H1 (cell line): ENCODE measurements at regions not wholly inside any gene's neighbourhood (a gene's known extent, or its start where the extent isn't known, plus 50 kb on each side); places are given as distances from the start of the nearest gene placed in this dataset.

Experiments
- CTCF ChIA-PET: fragments of 300-600 bp; sonication (Branson Sonifier 250); formaldehyde crosslinking; loops from one replicate; lab custom pipeline; 2021; ENCODE audit not compliant: partially characterized antibody; lab: Charles Lee
- POLR2A ChIA-PET: fragments of 300-600 bp; sonication (Branson Sonifier 250); formaldehyde crosslinking; loops from one replicate; lab custom pipeline; 2021; ENCODE audit warnings: inconsistent platforms; ENCODE audit not compliant: partially characterized antibody; lab: Charles Lee
- DNase-seq, 2 experiments: peaks; one replicate each; pipeline versions ENCODE4 v3.0.0 to v3.0.0-alpha.2; 2010 to 2022; ENCODE audit warnings: low spot score in 2 of 2, low read depth in 1 of 2, mixed read lengths in 1 of 2
- FAIRE-seq: peaks from 2 replicates; lab custom pipeline; 2011; peaks lifted over from hg19 to GRCh38; lab: Jason Lieb, UNC
- H2AFZ ChIP-seq: 2 replicates; pipeline ENCODE4 v1.8.1; 2012; ENCODE audit warnings: low read length, inconsistent platforms
- H2AK5ac ChIP-seq: 2 replicates; pipeline ENCODE4 v1.6.1; 2013; ENCODE audit warnings: low read depth, low read length
- H2BK120ac ChIP-seq: replicated peaks from 2 replicates; pipeline ENCODE3; 2013; ENCODE audit warnings: low read depth, low read length, inconsistent platforms
- H2BK12ac ChIP-seq: 2 replicates; pipeline ENCODE4 v1.6.1; 2013; ENCODE audit warnings: low read depth, low read length
- H2BK15ac ChIP-seq: 2 replicates; pipeline ENCODE4 v1.6.1; 2013; ENCODE audit warnings: low read length
- H2BK20ac ChIP-seq: 2 replicates; pipeline ENCODE4 v1.6.1; 2013; ENCODE audit warnings: low read length
- H2BK5ac ChIP-seq: 2 replicates; pipeline ENCODE4 v1.6.1; 2013; ENCODE audit warnings: low read depth, low read length
- H3K14ac ChIP-seq: 2 replicates; pipeline ENCODE4 v1.6.1; 2013; ENCODE audit warnings: inconsistent platforms; ENCODE audit not compliant: insufficient read length
- H3K18ac ChIP-seq: 2 replicates; pipeline ENCODE4 v1.6.1; 2013; ENCODE audit warnings: low read length; ENCODE audit errors: extremely low read depth
- H3K23ac ChIP-seq: 2 replicates; pipeline ENCODE4 v1.6.1; 2013; ENCODE audit warnings: inconsistent platforms; ENCODE audit not compliant: insufficient read length
- H3K23me2 ChIP-seq: 2 replicates; pipeline ENCODE4 v1.6.1; 2013; ENCODE audit warnings: low read depth, low read length
- H3K27ac ChIP-seq: 2 replicates; pipeline ENCODE4 v1.6.1; 2011; ENCODE audit warnings: low read depth, low read length, inconsistent platforms
- H3K27me3 ChIP-seq, 4 experiments: replicated peaks in 1 of 4; 1 replicate in 1 of 4; 2 replicates in 3 of 4; pipeline versions ENCODE4 v1.6.1 to v1.8.1; 2011 to 2013; ENCODE audit warnings: low read length in 3 of 4, mild to moderate bottlenecking in 3 of 4, inconsistent platforms in 2 of 4, mixed read lengths in 2 of 4, moderate library complexity in 1 of 4; ENCODE audit not compliant: control insufficient read depth in 3 of 4, insufficient read depth in 3 of 4; ENCODE audit errors: extremely low read depth in 1 of 4
- H3K36me3 ChIP-seq, 4 experiments: 2 replicates each; pipeline versions ENCODE4 v1.6.1 to v1.8.1; 2011 to 2013; ENCODE audit warnings: mild to moderate bottlenecking in 4 of 4, low read length in 3 of 4, moderate library complexity in 2 of 4, control low read depth in 1 of 4, inconsistent platforms in 1 of 4; ENCODE audit not compliant: insufficient read depth in 4 of 4, control insufficient read depth in 2 of 4
- H3K4ac ChIP-seq: replicated peaks from 2 replicates; pipeline ENCODE3; 2013; ENCODE audit warnings: low read length, low read depth, mixed read lengths, inconsistent platforms; ENCODE audit not compliant: insufficient read length
- H3K4me1 ChIP-seq, 4 experiments: replicated peaks in 1 of 4; 1 replicate in 1 of 4; 2 replicates in 3 of 4; pipeline versions ENCODE4 v1.6.1 to v1.8.1; 2011 to 2013; ENCODE audit warnings: low read length in 3 of 4, inconsistent platforms in 2 of 4, mixed read lengths in 1 of 4; ENCODE audit not compliant: insufficient read depth in 4 of 4, control insufficient read depth in 3 of 4
- H3K4me2 ChIP-seq, 2 experiments: 2 replicates each; pipeline versions ENCODE4 v1.6.1 to v1.8.1; 2011 to 2013; ENCODE audit warnings: low read depth in 2 of 2, low read length in 2 of 2, control low read depth in 1 of 2, inconsistent platforms in 1 of 2, mild to moderate bottlenecking in 1 of 2; ENCODE audit not compliant: insufficient read depth in 1 of 2
- H3K4me3 ChIP-seq, 4 experiments: fragments of 200-600, 300-600 bp in 1 of 4; sonication (generic), shearing (Covaris generic), sonication (Bioruptor Twin) in 1 of 4; 2 replicates each; pipeline versions ENCODE4 v1.5.1 to v1.8.1; 2011 to 2016; ENCODE audit warnings: low read length in 4 of 4, low read depth in 3 of 4, control low read depth in 2 of 4, inconsistent platforms in 2 of 4, mild to moderate bottlenecking in 2 of 4, mixed read lengths in 1 of 4, moderate library complexity in 1 of 4; ENCODE audit not compliant: insufficient read depth in 2 of 4; ENCODE audit errors: extremely low read depth in 1 of 4
- H3K56ac ChIP-seq: replicated peaks from 2 replicates; pipeline ENCODE3; 2013; ENCODE audit warnings: low read depth, mild to moderate bottlenecking, mixed read lengths, low read length, inconsistent platforms; ENCODE audit not compliant: insufficient read length
- H3K79me1 ChIP-seq: 2 replicates; pipeline ENCODE4 v1.6.1; 2013; ENCODE audit warnings: low read depth, low read length, control low read depth
- H3K79me2 ChIP-seq, 2 experiments: 2 replicates each; pipeline versions ENCODE4 v1.6.1 to v1.8.1; 2012 to 2013; ENCODE audit warnings: low read length in 2 of 2, mild to moderate bottlenecking in 2 of 2, inconsistent platforms in 1 of 2; ENCODE audit not compliant: insufficient read depth in 2 of 2, control insufficient read depth in 1 of 2
- H3K9ac ChIP-seq, 4 experiments: replicated peaks in 1 of 4; 1 replicate in 1 of 4; 2 replicates in 3 of 4; pipeline versions ENCODE4 v1.6.1 to v1.8.1; 2011 to 2013; ENCODE audit warnings: low read depth in 3 of 4, low read length in 3 of 4, control low read depth in 2 of 4, mild to moderate bottlenecking in 2 of 4, moderate library complexity in 2 of 4, inconsistent platforms in 1 of 4; ENCODE audit errors: extremely low read depth in 1 of 4
- H3K9me3 ChIP-seq, 2 experiments: 2 replicates each; pipeline versions ENCODE4 v1.6.1 to v1.8.1; 2012 to 2013; ENCODE audit warnings: mild to moderate bottlenecking in 2 of 2, moderate library complexity in 2 of 2, control low read depth in 1 of 2, inconsistent platforms in 1 of 2, low read depth in 1 of 2, low read length in 1 of 2, mixed read lengths in 1 of 2; ENCODE audit not compliant: insufficient read depth in 2 of 2
- H4K20me1 ChIP-seq, 2 experiments: replicated peaks in 1 of 2; 2 replicates each; pipeline versions ENCODE3 to v1.8.1; 2011 to 2013; ENCODE audit warnings: inconsistent platforms in 2 of 2, low read length in 2 of 2, mild to moderate bottlenecking in 1 of 2; ENCODE audit not compliant: insufficient read depth in 2 of 2, control insufficient read depth in 1 of 2
- H4K5ac ChIP-seq: 2 replicates; pipeline ENCODE4 v1.6.1; 2013; ENCODE audit warnings: low read length, low read depth, mixed read lengths, inconsistent platforms; ENCODE audit not compliant: insufficient read length
- H4K8ac ChIP-seq: 2 replicates; pipeline ENCODE4 v1.8.0; 2013; ENCODE audit warnings: mild to moderate bottlenecking, moderate library complexity, low read length, inconsistent platforms; ENCODE audit not compliant: insufficient read depth; ENCODE audit errors: extremely low read depth
- H4K91ac ChIP-seq: replicated peaks from 2 replicates; pipeline ENCODE3; 2013; ENCODE audit warnings: low read length, mixed read lengths, inconsistent platforms; ENCODE audit not compliant: insufficient read length
- CBX5 ChIP-seq: fragments of 300-800, 300-1000 bp; sonication (generic); IDR thresholded peaks from 2 replicates; pipeline ENCODE4 v1.7.1; 2016; ENCODE audit warnings: antibody characterized with exemption, low read length, low read depth
- CREB1 ChIP-seq: IDR thresholded peaks from 2 replicates; pipeline ENCODE4 v1.6.1; 2012; ENCODE audit warnings: inconsistent platforms
- EGR1 ChIP-seq: IDR thresholded peaks from 2 replicates; pipeline ENCODE4 v1.6.1; 2011; ENCODE audit warnings: low read depth, low read length, borderline replicate concordance
- EZH2 ChIP-seq: fragments of 200-600 bp; sonication (generic); IDR thresholded peaks from 2 replicates; pipeline ENCODE4 v1.7.1; 2012; ENCODE audit warnings: low read depth, mild to moderate bottlenecking, moderate library complexity, low read length, inconsistent platforms; ENCODE audit not compliant: severe bottlenecking
- GABPA ChIP-seq: IDR thresholded peaks from 2 replicates; pipeline ENCODE4 v1.6.1; 2011; ENCODE audit warnings: mild to moderate bottlenecking, low read length, moderate library complexity, borderline replicate concordance; ENCODE audit not compliant: insufficient read depth
- JUND ChIP-seq: IDR thresholded peaks from 2 replicates; pipeline ENCODE4 v1.6.1; 2011; ENCODE audit warnings: mild to moderate bottlenecking, improper control_type of control experiment, low read length
- KDM1A ChIP-seq: fragments of 200-600, 300-600 bp; sonication (generic); IDR thresholded peaks from 2 replicates; pipeline ENCODE4 v1.7.1; 2016; ENCODE audit warnings: mild to moderate bottlenecking, low read length, borderline replicate concordance
- RXRA ChIP-seq: IDR thresholded peaks from 2 replicates; pipeline ENCODE4 v1.6.1; 2011; ENCODE audit warnings: low read depth, mild to moderate bottlenecking, low read length, moderate library complexity; ENCODE audit not compliant: insufficient read depth
- SAP30 ChIP-seq: fragments of 300-600 bp; sonication (generic); IDR thresholded peaks from 2 replicates; pipeline ENCODE4 v1.7.1; 2012; ENCODE audit warnings: low read length, moderate library complexity, mild to moderate bottlenecking, inconsistent platforms; ENCODE audit not compliant: insufficient read depth, insufficient replicate concordance
- SIRT6 ChIP-seq: IDR thresholded peaks from one replicate; pipeline ENCODE4 v1.7.1; 2012; ENCODE audit warnings: low read length, inconsistent platforms
- SIX5 ChIP-seq: IDR thresholded peaks from 2 replicates; pipeline ENCODE4 v1.6.1; 2011; ENCODE audit warnings: mild to moderate bottlenecking, low read depth, low read length
- SP1 ChIP-seq: IDR thresholded peaks from 2 replicates; pipeline ENCODE4 v1.6.1; 2011; ENCODE audit warnings: low read depth, low read length
- TAF1 ChIP-seq: IDR thresholded peaks from 2 replicates; pipeline ENCODE4 v1.6.1; 2011; ENCODE audit warnings: mild to moderate bottlenecking, low read depth, low read length
- YY1 ChIP-seq: IDR thresholded peaks from 2 replicates; pipeline ENCODE4 v1.6.1; 2011; ENCODE audit warnings: low read depth, mild to moderate bottlenecking, low read length
- WGBS, 2 experiments: shearing (Covaris generic) in 1 of 2; methylation state at CpG; one replicate each; pipeline versions ENCODE4 v1.1.6 to v1.1.7; 2013 to 2015; ENCODE audit warnings: low lambda C conversion rate in 2 of 2, mixed read lengths in 2 of 2, inconsistent platforms in 1 of 2, low coverage in 1 of 2, missing lambda C conversion rate in 1 of 2; ENCODE audit not compliant: insufficient replicate concordance in 2 of 2, insufficient coverage in 1 of 2, insufficient read length in 1 of 2; ENCODE audit errors: extremely low coverage in 1 of 2, missing lambda C conversion rate in 1 of 2; 5-methylcytosine and 5-hydroxymethylcytosine counted together
- TF ChIP-seq, protein P1 (sequence below): IDR thresholded peaks from 2 replicates; pipeline ENCODE4 v1.6.1; 2011; ENCODE audit warnings: low read depth, mild to moderate bottlenecking, low read length; ENCODE audit not compliant: insufficient read depth

DNA sequence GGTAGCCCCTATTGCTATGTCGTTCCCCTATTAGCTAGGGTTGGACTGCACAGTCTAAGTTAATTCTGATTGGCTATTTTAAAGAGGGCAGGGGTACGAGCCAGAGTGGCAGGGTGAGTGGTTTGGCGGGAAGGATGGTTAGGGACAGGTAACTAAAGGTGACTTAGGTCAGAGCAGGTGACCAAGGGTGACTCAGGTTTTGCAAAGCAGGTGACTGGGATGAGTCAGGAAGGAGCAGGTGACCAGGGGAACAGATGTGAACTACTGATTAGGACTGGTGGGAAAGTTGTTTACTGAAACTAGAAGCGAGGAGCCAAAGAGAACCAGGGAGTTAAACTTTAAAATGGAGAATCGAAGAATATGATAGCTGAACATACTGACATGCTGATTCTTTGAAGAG, 295.2 kb downstream of the GJA1 start:
- H3K9ac ChIP-seq: no peak overlapping the region
- H3K18ac ChIP-seq: no peak overlapping the region
- H4K5ac ChIP-seq: no peak overlapping the region
- ChIA-PET POLR2A (interaction anchor here (0.6 kb wide), 1 partner anchor 170 kb away, joined by 3 read pairs; no protein-coding TSS in a partner anchor), CTCF (interaction anchor here (1.0 kb wide), 1 partner anchor 307 kb away, joined by 3 read pairs; no protein-coding TSS in a partner anchor)
- H2BK20ac ChIP-seq: no peak overlapping the region
- H3K27ac ChIP-seq: no peak overlapping the region
- no peaks in the 10 kb centered on the region for H4K20me1 ChIP-seq
- no peaks in the 10 kb centered on the region; a peak in 1 of 8 replicates for H3K36me3 ChIP-seq
- H2BK15ac ChIP-seq: no peak overlapping the region
- no peaks in the 10 kb centered on the region for H3K79me1 ChIP-seq
- FAIRE-seq: no peak
- H2BK12ac ChIP-seq: no peak overlapping the region
- no peak overlapping the region for H3K4me2 ChIP-seq
- no peaks in the 10 kb centered on the region for H3K79me2 ChIP-seq
- no peak overlapping the region for H3K23ac ChIP-seq
- no peak overlapping the region for H3K56ac ChIP-seq
- H3K4me1 ChIP-seq: no peaks in the 10 kb centered on the region
- WGBS, 2 experiments: 94% methylated on average over 5 of the region's 5 CpGs; no CpG with 5 or more reads in 1 of the 2 experiments
- DNase-seq: no peak
- no peak overlapping the region for H2AFZ ChIP-seq
- peaks cover 0 to 7% of the 10 kb centered on the region in 2 experiments; a peak in 1 of 4 replicates for H3K9me3 ChIP-seq
- H3K4ac ChIP-seq: no peak overlapping the region
- no peaks in the 10 kb centered on the region for H3K23me2 ChIP-seq
- H3K27me3 ChIP-seq: no peaks in the 10 kb centered on the region
- H3K4me3 ChIP-seq: no peak overlapping the region
- H2AK5ac ChIP-seq: no peak overlapping the region
- no peak overlapping the region for H2BK120ac ChIP-seq
- no peak overlapping the region for H2BK5ac ChIP-seq
- H4K91ac ChIP-seq: no peak overlapping the region
- no peak overlapping the region for H4K8ac ChIP-seq
- H3K14ac ChIP-seq: no peak overlapping the region
- TF ChIP-seq SIX5: no peak
- no peak for TF ChIP-seq CREB1
- no peak for TF ChIP-seq YY1
- no peak for TF ChIP-seq EGR1
- no peak for TF ChIP-seq TAF1
- TF ChIP-seq GABPA: no peak
- no peak for TF ChIP-seq KDM1A
- no peak for TF ChIP-seq JUND
- no peak for TF ChIP-seq SAP30
- TF ChIP-seq, protein P1, sequence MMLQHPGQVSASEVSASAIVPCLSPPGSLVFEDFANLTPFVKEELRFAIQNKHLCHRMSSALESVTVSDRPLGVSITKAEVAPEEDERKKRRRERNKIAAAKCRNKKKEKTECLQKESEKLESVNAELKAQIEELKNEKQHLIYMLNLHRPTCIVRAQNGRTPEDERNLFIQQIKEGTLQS: no peak
- no peak for TF ChIP-seq SIRT6
- no peak for TF ChIP-seq SP1
- TF ChIP-seq EZH2: no peak
- TF ChIP-seq CBX5: no peak
- no peak for TF ChIP-seq RXRA
